IPS-NIHi7 (cell line): ENCODE measurements at regions not wholly inside any gene's neighbourhood (a gene's known extent, or its start where the extent isn't known, plus 50 kb on each side); places are given as distances from the start of the nearest gene placed in this dataset.
A peak's percentile ranks its signal among the peaks of the same experiment; 100 is the strongest.

Experiments
- DNase-seq: peaks from one replicate; pipeline ENCODE4 v3.0.0; 2012; ENCODE audit warnings: mixed read lengths; ENCODE audit errors: extremely low spot score

DNA sequence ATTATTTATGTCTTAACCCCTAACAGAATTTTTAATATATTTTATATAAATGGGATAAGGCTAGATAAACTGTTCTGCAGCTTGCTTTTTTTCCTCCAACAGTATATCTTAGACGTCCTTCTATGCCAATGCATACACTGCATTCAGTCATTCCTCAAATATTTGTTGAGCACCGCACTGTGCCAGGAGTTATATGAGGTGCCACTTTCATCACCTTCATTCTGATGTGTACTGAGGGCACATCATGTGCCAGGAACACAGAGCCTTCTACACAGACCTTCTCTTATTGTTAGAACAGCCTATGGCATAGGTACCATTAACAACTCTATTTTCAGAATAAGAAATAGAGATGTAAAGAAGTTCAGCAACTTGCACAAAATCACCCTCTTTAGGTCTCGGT, 570.1 kb downstream of the CDK5RAP2 start:
- no peak for DNase-seq

- no peak for DNase-seq
These were observed 578.4 kb downstream of the CDK5RAP2 start for GRCh38 chr9:120001536-120001935.

- no peak for DNase-seq
These were observed 581.4 kb downstream of the CDK5RAP2 start for GRCh38 chr9:119998614-119999013.

DNA sequence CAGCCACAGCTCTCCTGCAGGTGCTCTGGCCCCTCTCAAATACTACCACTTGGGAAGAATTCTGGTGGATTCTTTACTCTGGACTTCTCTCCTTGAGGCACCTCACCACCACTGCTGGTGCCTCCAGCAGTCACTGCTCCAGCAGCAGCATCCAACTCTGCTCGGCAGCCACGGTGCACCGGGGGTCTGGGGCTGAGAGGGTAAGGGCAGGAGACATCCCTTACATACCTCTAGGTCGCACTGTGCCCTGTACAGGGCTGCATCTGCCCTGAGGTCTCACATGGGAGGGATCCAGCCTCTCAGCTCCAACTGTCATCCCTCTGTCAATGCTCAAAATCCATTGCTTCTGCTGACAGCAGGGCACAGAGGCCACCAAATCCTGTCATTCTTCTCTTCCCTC, 588.2 kb downstream of the CDK5RAP2 start:
- DNase-seq = no peak

DNA sequence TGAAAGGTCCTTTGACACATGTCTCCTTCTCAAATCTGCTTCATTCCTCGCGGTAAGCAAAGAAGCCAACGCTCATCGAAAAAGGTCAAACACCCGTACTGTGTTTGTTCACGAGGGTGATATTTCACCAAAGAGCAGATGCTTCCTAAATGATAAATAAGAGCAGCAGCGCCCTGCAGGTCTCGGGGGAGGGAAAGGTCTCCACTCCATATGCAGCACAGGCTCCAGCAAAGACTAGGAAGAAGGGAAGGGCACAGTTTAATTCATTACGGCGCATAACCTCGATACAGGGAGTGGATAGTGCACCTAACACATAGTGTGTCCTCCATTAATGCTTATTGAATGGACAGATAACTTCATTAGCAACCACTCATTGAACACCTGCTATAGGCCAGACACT, 593.3 kb downstream of the CDK5RAP2 start:
- DNase-seq = no peak

DNA sequence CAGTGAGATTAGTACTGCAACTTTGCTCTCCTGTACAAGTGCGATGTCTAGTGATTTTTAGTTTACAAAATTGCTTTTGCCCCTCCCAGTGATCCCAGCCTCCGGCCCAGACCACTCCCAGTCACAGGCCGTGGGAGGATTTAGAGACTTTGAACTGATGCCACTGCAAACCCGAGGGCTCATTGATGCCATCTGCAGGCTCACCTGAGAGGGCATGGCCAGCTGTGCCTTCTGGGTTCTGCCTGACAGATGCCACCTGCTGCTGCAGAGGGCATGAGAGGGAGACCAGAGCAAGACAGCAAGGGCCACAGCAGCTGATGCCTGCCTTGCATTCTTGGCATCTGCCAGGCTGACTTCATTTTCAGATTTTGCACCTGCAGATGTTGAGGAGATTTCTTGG, 593.8 kb downstream of the CDK5RAP2 start:
- no peak for DNase-seq

DNA sequence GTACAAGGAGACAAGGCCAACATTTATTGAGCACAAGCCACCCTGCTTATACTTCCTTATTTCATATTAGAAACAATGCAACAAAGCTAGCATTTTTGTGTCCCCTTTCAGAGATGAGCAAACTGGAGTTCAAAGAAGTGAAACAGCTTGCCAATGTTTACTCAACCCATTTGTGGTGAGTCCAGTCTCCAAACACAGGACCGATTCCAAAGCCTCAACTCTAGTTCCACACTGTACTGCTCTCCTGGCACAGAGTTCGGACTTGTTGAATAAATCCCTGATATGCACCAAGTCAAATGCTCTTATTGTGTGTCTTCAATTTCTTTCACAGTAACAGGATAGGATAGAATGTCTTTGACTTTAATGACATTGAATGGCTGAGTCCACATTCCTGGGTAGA, 604.8 kb upstream of the BRINP1 start:
- DNase-seq = no peak

GRCh38 chr9:119968836-119969707, 599.8 kb upstream of the BRINP1 start:
- peak; percentile 90 for DNase-seq

GRCh38 chr9:119967867-119968535, 598.8 kb upstream of the BRINP1 start:
- DNase-seq = no peak

DNA sequence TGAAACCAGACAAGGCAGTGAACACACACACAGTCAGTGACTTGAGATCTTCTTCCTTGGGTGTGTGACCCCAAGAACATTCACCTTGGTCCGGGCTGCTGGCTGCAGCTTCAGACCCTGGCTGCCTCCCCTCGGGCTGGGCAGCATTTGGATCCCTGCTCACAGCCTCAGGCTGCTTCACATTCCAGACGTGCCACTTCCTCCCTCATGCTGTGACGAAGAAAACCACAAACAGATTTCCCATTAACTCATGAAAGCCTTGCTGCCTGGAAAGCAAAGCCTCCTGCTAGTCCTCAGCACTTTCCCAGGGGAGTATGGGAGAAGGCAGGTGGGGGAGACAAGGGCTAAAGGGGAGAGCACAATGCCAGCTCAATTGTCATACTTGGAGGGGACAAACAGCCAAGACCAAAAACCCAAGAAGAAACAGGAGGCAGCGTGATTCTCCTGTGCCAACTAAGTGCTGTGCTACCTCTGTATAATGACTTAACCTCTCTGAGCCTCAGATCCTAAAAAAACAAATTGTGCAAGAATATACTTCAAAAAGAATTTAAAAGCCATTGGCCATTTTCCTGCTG, 594.6 kb upstream of the BRINP1 start:
- peak; percentile 83 for DNase-seq

GRCh38 chr9:119963258-119963797, 594.1 kb upstream of the BRINP1 start:
- peak; percentile 73 for DNase-seq

DNA sequence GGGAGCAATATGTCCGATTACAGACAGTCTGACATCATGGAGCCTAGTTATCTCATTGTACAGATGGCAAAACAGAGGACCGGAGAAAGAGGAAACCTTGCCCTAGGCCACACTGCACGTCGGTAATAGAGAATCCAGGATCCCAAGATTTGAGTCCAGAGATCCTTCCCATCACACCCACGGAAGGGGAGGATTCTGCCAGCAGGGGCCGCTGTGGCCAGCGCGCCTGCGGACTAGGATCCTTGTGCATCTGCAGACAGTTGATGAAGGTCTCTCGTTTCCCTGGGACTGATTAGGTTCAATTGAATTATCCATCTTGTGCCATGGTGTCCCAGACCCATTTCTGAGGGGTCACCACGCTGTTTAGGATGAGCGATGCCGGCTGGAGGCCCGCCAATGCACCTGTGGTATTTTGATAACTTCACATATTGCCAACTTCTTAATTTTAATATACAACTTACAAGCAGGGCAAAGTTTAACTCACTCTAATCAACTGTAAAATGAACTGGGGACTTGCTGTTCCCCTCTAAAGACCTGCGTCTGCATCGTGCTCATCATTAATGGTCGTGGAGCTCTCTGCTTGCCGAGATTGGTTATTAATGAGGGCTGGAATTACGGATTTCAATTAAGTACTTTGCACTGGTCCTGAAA, 592.7 kb upstream of the BRINP1 start:
- DNase-seq = peak; percentile 80

- no peak for DNase-seq
These were observed 590.8 kb upstream of the BRINP1 start for GRCh38 chr9:119959846-119960545.

DNA sequence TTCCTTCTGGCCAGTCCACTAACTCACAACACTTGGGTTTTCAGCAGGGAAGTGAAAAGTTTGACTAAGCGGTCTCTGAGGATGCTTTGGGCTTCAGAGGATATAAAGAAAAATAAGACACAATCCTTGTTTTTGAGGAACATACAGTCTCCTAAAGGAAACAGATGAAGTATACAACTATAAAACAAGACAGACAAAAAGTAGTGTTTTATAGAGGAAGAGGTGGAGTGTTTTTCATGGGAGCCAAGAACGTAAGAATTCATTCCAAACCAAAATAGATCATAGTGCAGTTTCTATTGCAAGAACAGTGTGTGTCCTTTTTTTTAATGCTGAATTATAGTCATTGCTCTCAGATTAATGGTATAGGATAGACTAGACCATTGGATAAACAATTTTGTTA, 586.9 kb upstream of the BRINP1 start:
- no peak for DNase-seq

- DNase-seq = no peak
These were observed 586.0 kb upstream of the BRINP1 start for GRCh38 chr9:119955276-119955675.

DNA sequence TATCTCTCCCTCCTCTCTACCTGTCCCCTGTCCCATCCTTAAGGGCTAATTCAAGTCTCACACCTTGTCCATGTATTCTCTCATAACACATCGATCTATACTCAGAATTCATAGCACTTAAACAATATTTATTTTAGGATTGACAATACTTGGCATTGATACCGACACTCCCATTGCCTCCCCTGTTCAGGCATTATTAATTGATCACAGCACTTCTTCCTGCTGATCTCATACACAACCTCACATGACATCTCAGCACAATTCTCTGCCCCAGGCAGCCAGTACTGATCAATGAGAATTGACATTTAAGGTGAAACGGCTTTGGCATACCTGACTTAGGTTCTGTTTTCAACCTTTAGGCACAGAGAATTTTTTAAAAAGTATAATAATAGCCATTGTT, 582.4 kb upstream of the BRINP1 start:
- DNase-seq = no peak

GRCh38 chr9:119951090-119951489, 581.9 kb upstream of the BRINP1 start:
- DNase-seq = no peak

GRCh38 chr9:119945686-119946085, 576.5 kb upstream of the BRINP1 start:
- no peak for DNase-seq

GRCh38 chr9:119941091-119941490, 571.9 kb upstream of the BRINP1 start:
- no peak for DNase-seq

GRCh38 chr9:119938871-119939270, 569.6 kb upstream of the BRINP1 start:
- DNase-seq = no peak

GRCh38 chr9:119934497-119934896, 565.3 kb upstream of the BRINP1 start:
- DNase-seq = no peak
